ENCODE measurements at regions not wholly inside any gene's neighbourhood (a gene's known extent, or its start where the extent isn't known, plus 50 kb on each side); places are given as distances from the start of the nearest gene placed in this dataset.
"Not testable (repeated sequence)": the region's sequence is repeated elsewhere in the genome, so short reads cannot be mapped to it uniquely, and the experiment has no call there.

- Histone ChIP-seq H3K9me3 (no peaks in the 10 kb centered on the region), H3K36me3 (no peaks in the 10 kb centered on the region), H3K27ac (no peak overlapping the region), H3K4me1 (no peaks in the 10 kb centered on the region), H3K4me3 (no peak overlapping the region), H3K27me3 (no peaks in the 10 kb centered on the region)
- no peak for TF ChIP-seq CTCF (IDR thresholded peaks at IDR 0.05)
- intact Hi-C loops (cut with DNase I): no loop called here
- ATAC-seq: no peak
- no peak for DNase-seq
These were observed 524.0 kb downstream of the LRRIQ3 start for GRCh38 chr1:73673971-73674370.

GRCh38 chr1:73671530-73671929 lies 526.4 kb downstream of the LRRIQ3 start:
- H3K4me3 ChIP-seq: no peak overlapping the region
- DNase-seq (no peak), ATAC-seq (no peak)
- no peaks in the 10 kb centered on the region for H3K9me3 ChIP-seq
- no peaks in the 10 kb centered on the region for H3K4me1 ChIP-seq
- no peak for TF ChIP-seq CTCF (IDR thresholded peaks at IDR 0.05)
- no peak overlapping the region for H3K27ac ChIP-seq
- no peaks in the 10 kb centered on the region for H3K36me3 ChIP-seq
- intact Hi-C loops (cut with DNase I): no loop called here
- no peaks in the 10 kb centered on the region for H3K27me3 ChIP-seq

GRCh38 chr1:73667959-73668358 lies 530.0 kb downstream of the LRRIQ3 start:
- H3K27me3 ChIP-seq; ATAC-seq; H3K9me3 ChIP-seq; DNase-seq; intact Hi-C loops (cut with DNase I); H3K4me1 ChIP-seq; H3K27ac ChIP-seq; H3K4me3 ChIP-seq; H3K36me3 ChIP-seq: not testable (repeated sequence)

GRCh38 chr1:73662526-73662925 lies 535.5 kb downstream of the LRRIQ3 start:
- ATAC-seq: no peak
- no peaks in the 10 kb centered on the region for H3K27me3 ChIP-seq
- no peak overlapping the region for H3K27ac ChIP-seq
- DNase-seq: no peak
- H3K9me3 ChIP-seq: no peaks in the 10 kb centered on the region
- H3K4me3 ChIP-seq: no peak overlapping the region
- H3K36me3 ChIP-seq: no peaks in the 10 kb centered on the region
- H3K4me1 ChIP-seq: no peaks in the 10 kb centered on the region
- intact Hi-C loops (cut with DNase I): no loop called here
- no peak for TF ChIP-seq CTCF (IDR thresholded peaks at IDR 0.05)

GRCh38 chr1:73659136-73659535 lies 538.8 kb downstream of the LRRIQ3 start:
- ATAC-seq (no peak), DNase-seq (no peak)
- H3K4me3 ChIP-seq: no peak overlapping the region
- intact Hi-C loops (cut with DNase I): no loop called here
- no peaks in the 10 kb centered on the region for H3K27me3 ChIP-seq
- no peaks in the 10 kb centered on the region for H3K4me1 ChIP-seq
- no peaks in the 10 kb centered on the region for H3K9me3 ChIP-seq
- no peak overlapping the region for H3K27ac ChIP-seq
- no peak for TF ChIP-seq CTCF (IDR thresholded peaks at IDR 0.05)
- no peaks in the 10 kb centered on the region for H3K36me3 ChIP-seq

GRCh38 chr1:73654714-73655113 lies 543.3 kb downstream of the LRRIQ3 start:
- no peaks in the 10 kb centered on the region for H3K9me3 ChIP-seq
- H3K27ac ChIP-seq: no peak overlapping the region
- no peaks in the 10 kb centered on the region for H3K4me1 ChIP-seq
- ATAC-seq: no peak
- H3K4me3 ChIP-seq: no peak overlapping the region
- no peak for DNase-seq
- no peaks in the 10 kb centered on the region for H3K36me3 ChIP-seq
- H3K27me3 ChIP-seq: no peaks in the 10 kb centered on the region
- intact Hi-C loops (cut with DNase I): no loop called here
- TF ChIP-seq CTCF (IDR thresholded peaks at IDR 0.05): no peak
